ENCODE measurements at regions not wholly inside any gene's neighbourhood (a gene's known extent, or its start where the extent isn't known, plus 50 kb on each side); places are given as distances from the start of the nearest gene placed in this dataset.

DNA sequence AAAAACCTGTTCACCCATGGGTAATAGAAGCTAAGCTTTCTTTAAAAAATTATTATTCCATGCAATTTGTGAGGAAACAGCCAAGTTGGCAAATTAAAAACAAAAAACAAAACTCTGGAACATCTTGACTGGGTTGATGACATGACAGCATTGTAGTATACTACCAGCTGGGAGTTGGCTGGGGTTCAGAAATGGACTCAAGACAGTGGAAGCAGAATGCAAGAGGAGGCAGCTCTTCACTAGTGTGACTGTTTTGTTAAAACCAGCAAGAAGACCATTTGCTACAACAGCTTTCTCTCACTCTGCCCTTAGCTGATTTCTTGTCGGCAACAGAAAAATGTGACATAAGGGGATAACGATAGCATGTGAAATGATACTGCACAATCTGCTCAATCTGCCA lies 1298.9 kb upstream of the ADGRL4 start:
- TF ChIP-seq POLR2A (IDR thresholded peaks at IDR 0.05), result no peak
- TF ChIP-seq, protein P1, sequence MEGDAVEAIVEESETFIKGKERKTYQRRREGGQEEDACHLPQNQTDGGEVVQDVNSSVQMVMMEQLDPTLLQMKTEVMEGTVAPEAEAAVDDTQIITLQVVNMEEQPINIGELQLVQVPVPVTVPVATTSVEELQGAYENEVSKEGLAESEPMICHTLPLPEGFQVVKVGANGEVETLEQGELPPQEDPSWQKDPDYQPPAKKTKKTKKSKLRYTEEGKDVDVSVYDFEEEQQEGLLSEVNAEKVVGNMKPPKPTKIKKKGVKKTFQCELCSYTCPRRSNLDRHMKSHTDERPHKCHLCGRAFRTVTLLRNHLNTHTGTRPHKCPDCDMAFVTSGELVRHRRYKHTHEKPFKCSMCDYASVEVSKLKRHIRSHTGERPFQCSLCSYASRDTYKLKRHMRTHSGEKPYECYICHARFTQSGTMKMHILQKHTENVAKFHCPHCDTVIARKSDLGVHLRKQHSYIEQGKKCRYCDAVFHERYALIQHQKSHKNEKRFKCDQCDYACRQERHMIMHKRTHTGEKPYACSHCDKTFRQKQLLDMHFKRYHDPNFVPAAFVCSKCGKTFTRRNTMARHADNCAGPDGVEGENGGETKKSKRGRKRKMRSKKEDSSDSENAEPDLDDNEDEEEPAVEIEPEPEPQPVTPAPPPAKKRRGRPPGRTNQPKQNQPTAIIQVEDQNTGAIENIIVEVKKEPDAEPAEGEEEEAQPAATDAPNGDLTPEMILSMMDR (IDR thresholded peaks at IDR 0.05), result no peak
